PC-3 (cell line): ENCODE measurements at regions not wholly inside any gene's neighbourhood (a gene's known extent, or its start where the extent isn't known, plus 50 kb on each side); places are given as distances from the start of the nearest gene placed in this dataset.

Experiments
- ATAC-seq: fragments of 200-7000 bp; cut with Tn5 transposase; 2 replicates; pipeline ENCODE4 v1.9.1; 2020; ENCODE audit warnings: mild to moderate bottlenecking, moderate library complexity
- BruUV-seq: library from RNA; stranded (reverse); fragments of 400-500 nt; replicated peaks from 2 replicates; lab custom pipeline; 2021; lab: Mats Ljungman, UMichigan
- CTCF ChIA-PET: fragments of 300-600 bp; sonication (Branson Sonifier 250); formaldehyde crosslinking; loops from one replicate; lab custom pipeline; 2022; ENCODE audit warnings: antibody characterized with exemption; lab: Charles Lee
- POLR2A ChIA-PET: fragments of 300-600 bp; sonication (Branson Sonifier 250); formaldehyde crosslinking; loops from one replicate; lab custom pipeline; 2022; ENCODE audit warnings: antibody characterized with exemption; ENCODE audit not compliant: unreplicated experiment; lab: Charles Lee
- DNase-seq: peaks from one replicate; pipeline ENCODE4 v3.0.0-alpha.2; 2015
- H2AFZ ChIP-seq: fragments of 300-600 bp; sonication (generic); 2 replicates; pipeline ENCODE4 v1.6.0; 2016; ENCODE audit warnings: antibody characterized with exemption, low read length
- H3F3A ChIP-seq: fragments of 300-600 bp; sonication (generic); one replicate; pipeline ENCODE4 v1.6.0; 2017; ENCODE audit warnings: antibody characterized with exemption, low read length, control low read depth, mild to moderate bottlenecking; ENCODE audit not compliant: unreplicated experiment
- H3K27ac ChIP-seq: fragments of 300-600 bp; sonication (generic); 2 replicates; pipeline ENCODE4 v1.5.1; 2016; ENCODE audit warnings: mild to moderate bottlenecking, low read length
- H3K27me3 ChIP-seq: fragments of 300-600 bp; sonication (generic); 2 replicates; pipeline ENCODE4 v1.6.1; 2016; ENCODE audit warnings: low read length, mixed read lengths
- H3K36me3 ChIP-seq: fragments of 300-600 bp; sonication (generic); 2 replicates; pipeline ENCODE4 v1.6.1; 2016; ENCODE audit warnings: low read depth, mixed run types, low read length, mixed read lengths
- H3K4me1 ChIP-seq: fragments of 300-600 bp; sonication (generic); 2 replicates; pipeline ENCODE4 v1.5.1; 2016; ENCODE audit warnings: low read length; ENCODE audit not compliant: insufficient read depth
- H3K4me2 ChIP-seq: fragments of 300-600 bp; sonication (generic); 2 replicates; pipeline ENCODE4 v1.6.0; 2016; ENCODE audit warnings: low read length
- H3K4me3 ChIP-seq: fragments of 300-600 bp; sonication (generic); 2 replicates; pipeline ENCODE4 v1.5.1; 2016; ENCODE audit warnings: mild to moderate bottlenecking, low read length, mixed read lengths
- H3K79me2 ChIP-seq: fragments of 300-600 bp; sonication (generic); 2 replicates; pipeline ENCODE4 v1.6.1; 2017; ENCODE audit warnings: low read length, mixed read lengths
- H3K9ac ChIP-seq: fragments of 300-600 bp; sonication (generic); 2 replicates; pipeline ENCODE4 v1.6.0; 2016; ENCODE audit warnings: mild to moderate bottlenecking, low read length
- H3K9me2 ChIP-seq: fragments of 300-600 bp; sonication (generic); replicated peaks from 2 replicates; pipeline ENCODE4 v1.6.1; 2016; ENCODE audit warnings: mixed run types, low read length, mixed read lengths
- H3K9me3 ChIP-seq: fragments of 300-600 bp; sonication (generic); 2 replicates; pipeline ENCODE4 v1.6.1; 2016; ENCODE audit warnings: low read length, mixed read lengths
- H4K20me1 ChIP-seq: fragments of 300-600 bp; sonication (generic); 2 replicates; pipeline ENCODE4 v1.6.1; 2016; ENCODE audit warnings: low read length, mixed read lengths
- EZH2 ChIP-seq: fragments of 300-600 bp; sonication (generic); IDR thresholded peaks from one replicate; pipeline ENCODE4 v1.6.1; 2017; ENCODE audit warnings: antibody characterized with exemption, mild to moderate bottlenecking, low read length; ENCODE audit not compliant: unreplicated experiment
- EZH2phosphoT487 ChIP-seq: fragments of 300-600 bp; sonication (generic); IDR thresholded peaks from 2 replicates; pipeline ENCODE4 v1.6.1; 2018; ENCODE audit warnings: mild to moderate bottlenecking, antibody characterized with exemption, low read length, borderline replicate concordance
- intact Hi-C: fragments of 100-400 bp; cut with micrococcal nuclease; formaldehyde crosslinking; loops from 2 replicates; pipeline ENCODE4 v1.9.0; 2023
- TF ChIP-seq, protein P1 (sequence below): fragments of 300-600 bp; sonication (generic); conservative IDR thresholded peaks from 2 replicates; pipeline ENCODE4 v1.5.1; 2017; ENCODE audit warnings: antibody characterized with exemption, low read depth, mild to moderate bottlenecking, low read length

GRCh38 chr16:54651440-54652195 is 279.0 kb upstream of the IRX5 start:
- ChIA-PET CTCF (no interaction called here), POLR2A (no interaction called here)
- Histone ChIP-seq H3K9me3 (no peaks in the 10 kb centered on the region), H3K27me3 (no peaks in the 10 kb centered on the region), H3K36me3 (no peaks in the 10 kb centered on the region), H4K20me1 (no peaks in the 10 kb centered on the region), H3K9me2 (no peaks in the 10 kb centered on the region), H3K9ac (no peak overlapping the region), H3F3A (no peaks in the 10 kb centered on the region), H3K27ac (no peak overlapping the region), H3K79me2 (no peaks in the 10 kb centered on the region), H2AFZ (no peak overlapping the region), H3K4me1 (no peaks in the 10 kb centered on the region), H3K4me3 (no peak overlapping the region), H3K4me2 (no peak overlapping the region)
- TF ChIP-seq EZH2 (no peak), EZH2phosphoT487 (no peak)
- TF ChIP-seq, protein P1, sequence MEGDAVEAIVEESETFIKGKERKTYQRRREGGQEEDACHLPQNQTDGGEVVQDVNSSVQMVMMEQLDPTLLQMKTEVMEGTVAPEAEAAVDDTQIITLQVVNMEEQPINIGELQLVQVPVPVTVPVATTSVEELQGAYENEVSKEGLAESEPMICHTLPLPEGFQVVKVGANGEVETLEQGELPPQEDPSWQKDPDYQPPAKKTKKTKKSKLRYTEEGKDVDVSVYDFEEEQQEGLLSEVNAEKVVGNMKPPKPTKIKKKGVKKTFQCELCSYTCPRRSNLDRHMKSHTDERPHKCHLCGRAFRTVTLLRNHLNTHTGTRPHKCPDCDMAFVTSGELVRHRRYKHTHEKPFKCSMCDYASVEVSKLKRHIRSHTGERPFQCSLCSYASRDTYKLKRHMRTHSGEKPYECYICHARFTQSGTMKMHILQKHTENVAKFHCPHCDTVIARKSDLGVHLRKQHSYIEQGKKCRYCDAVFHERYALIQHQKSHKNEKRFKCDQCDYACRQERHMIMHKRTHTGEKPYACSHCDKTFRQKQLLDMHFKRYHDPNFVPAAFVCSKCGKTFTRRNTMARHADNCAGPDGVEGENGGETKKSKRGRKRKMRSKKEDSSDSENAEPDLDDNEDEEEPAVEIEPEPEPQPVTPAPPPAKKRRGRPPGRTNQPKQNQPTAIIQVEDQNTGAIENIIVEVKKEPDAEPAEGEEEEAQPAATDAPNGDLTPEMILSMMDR, result no peak
- DNase-seq (no peak), ATAC-seq (no peak)
- no TSS peak for BruUV-seq
- intact Hi-C loops, result no loop called here

GRCh38 chr16:54649876-54650275 is 280.8 kb upstream of the IRX5 start:
- Histone ChIP-seq H3K4me1 (no peaks in the 10 kb centered on the region), H4K20me1 (no peaks in the 10 kb centered on the region), H3K9me2 (no peaks in the 10 kb centered on the region), H3K27ac (no peak overlapping the region), H2AFZ (no peak overlapping the region), H3K4me3 (no peak overlapping the region), H3K27me3 (no peaks in the 10 kb centered on the region), H3K36me3 (no peaks in the 10 kb centered on the region), H3K9me3 (no peaks in the 10 kb centered on the region), H3F3A (no peaks in the 10 kb centered on the region), H3K79me2 (no peaks in the 10 kb centered on the region), H3K9ac (no peak overlapping the region), H3K4me2 (no peak overlapping the region)
- DNase-seq (no peak), ATAC-seq (no peak)
- TF ChIP-seq EZH2phosphoT487 (no peak), EZH2 (no peak)
- TF ChIP-seq, protein P1, result no peak
- POLR2A ChIA-PET, result no interaction called here
- no TSS peak for BruUV-seq
- CTCF ChIA-PET, result no interaction called here
- intact Hi-C loops, result no loop called here

GRCh38 chr16:54648575-54648974 is 282.1 kb upstream of the IRX5 start:
- DNase-seq, result no peak
- BruUV-seq, result no TSS peak
- CTCF ChIA-PET, result no interaction called here

More at GRCh38 chr16:54648575-54648974, 282.1 kb upstream of the IRX5 start:
- H3F3A ChIP-seq, result no peaks in the 10 kb centered on the region
- H2AFZ ChIP-seq, result no peak overlapping the region
- H3K4me3 ChIP-seq, result no peak overlapping the region
- H3K9me3 ChIP-seq, result no peaks in the 10 kb centered on the region
- no peaks in the 10 kb centered on the region for H3K79me2 ChIP-seq
- H3K4me2 ChIP-seq, result no peak overlapping the region
- ATAC-seq, result no peak
- POLR2A ChIA-PET, result no interaction called here
- intact Hi-C loops, result no loop called here
- H4K20me1 ChIP-seq, result no peaks in the 10 kb centered on the region
- no peak overlapping the region for H3K9ac ChIP-seq
- H3K4me1 ChIP-seq, result no peaks in the 10 kb centered on the region
- no peaks in the 10 kb centered on the region for H3K9me2 ChIP-seq
- H3K36me3 ChIP-seq, result no peaks in the 10 kb centered on the region
- no peak overlapping the region for H3K27ac ChIP-seq
- TF ChIP-seq EZH2phosphoT487 (no peak), EZH2 (no peak)
- TF ChIP-seq, protein P1, result no peak
- no peaks in the 10 kb centered on the region for H3K27me3 ChIP-seq
